ENCODE measurements at regions not wholly inside any gene's neighbourhood (a gene's known extent, or its start where the extent isn't known, plus 50 kb on each side); places are given as distances from the start of the nearest gene placed in this dataset.

GRCh38 chr1:23609971-23610370, 50.7 kb upstream of the ID3 start:
- Histone ChIP-seq H3K4me1 (ENCODE audit: control insufficient read depth, insufficient read depth, low read length) (no peaks in the 10 kb centered on the region), H3K27ac (ENCODE audit: low read length) (no peak overlapping the region), H3K4me3 (ENCODE audit: low read depth in 2 of 2, low read length in 2 of 2) (no peak overlapping the region), H3K27me3 (ENCODE audit: control insufficient read depth, insufficient read depth, low read length) (no peaks in the 10 kb centered on the region), H3K36me3 (ENCODE audit: control insufficient read depth, insufficient read depth, low read length) (no peaks in the 10 kb centered on the region), H3K9me3 (ENCODE audit: control insufficient read depth, insufficient read depth, low read depth, low read length) (no peaks in the 10 kb centered on the region)
- no TSS peak for BruUV-seq (replicated peaks)
- no peak for DNase-seq (ENCODE audit: low read depth, low spot score)
- ChIA-PET POLR2A (no interaction called here), CTCF (no interaction called here)
- in situ Hi-C loops (cut with HindIII; ENCODE audit: low pct_unique_long_range_greater_than_20kb, low sequenced_read_pairs) (no loop called here), intact Hi-C loops (cut with micrococcal nuclease; ENCODE audit: unreplicated experiment) (no loop called here)
- TF ChIP-seq CTCF (IDR thresholded peaks at IDR 0.05) (no peak), POLR2AphosphoS5 (IDR thresholded peaks at IDR 0.05; ENCODE audit: low read depth, low read length) (no peak), TCF7L2 (IDR thresholded peaks at IDR 0.05; ENCODE audit: low read depth, low read length) (no peak), SIN3A (IDR thresholded peaks at IDR 0.05; ENCODE audit: borderline replicate concordance, insufficient read depth, low read depth, low read length) (no peak), REST (IDR thresholded peaks at IDR 0.05; ENCODE audit: insufficient read depth in 1 of 2, low read depth in 2 of 2, low read length in 1 of 2) (no peak)
- ATAC-seq: no peak
